ENCODE measurements at regions not wholly inside any gene's neighbourhood (a gene's known extent, or its start where the extent isn't known, plus 50 kb on each side); places are given as distances from the start of the nearest gene placed in this dataset.

DNA sequence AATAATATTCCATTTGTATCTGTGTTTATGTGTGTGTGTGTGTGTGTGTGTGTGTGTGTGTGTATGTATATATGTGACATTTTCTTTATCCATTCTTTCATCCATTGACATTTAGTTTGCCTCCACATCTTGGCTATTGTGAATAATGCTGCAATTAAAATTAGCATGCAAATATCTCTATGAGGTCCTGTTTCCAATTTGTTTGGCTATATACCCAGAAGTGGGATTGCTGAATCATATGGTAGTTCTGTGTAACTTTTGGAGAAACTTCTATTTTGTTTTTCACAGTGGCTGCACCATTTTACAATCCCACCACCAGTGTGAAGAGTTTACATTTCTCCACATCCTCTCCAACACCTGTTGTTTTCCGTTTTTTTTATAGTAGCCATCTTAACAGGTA is 53.1 kb downstream of the CH25H start:
- DNase-seq (ENCODE audit: low read depth) = no peak

GRCh38 chr10:89153116-89153515 is 54.0 kb downstream of the CH25H start:
- no peak for DNase-seq (ENCODE audit: low read depth)

DNA sequence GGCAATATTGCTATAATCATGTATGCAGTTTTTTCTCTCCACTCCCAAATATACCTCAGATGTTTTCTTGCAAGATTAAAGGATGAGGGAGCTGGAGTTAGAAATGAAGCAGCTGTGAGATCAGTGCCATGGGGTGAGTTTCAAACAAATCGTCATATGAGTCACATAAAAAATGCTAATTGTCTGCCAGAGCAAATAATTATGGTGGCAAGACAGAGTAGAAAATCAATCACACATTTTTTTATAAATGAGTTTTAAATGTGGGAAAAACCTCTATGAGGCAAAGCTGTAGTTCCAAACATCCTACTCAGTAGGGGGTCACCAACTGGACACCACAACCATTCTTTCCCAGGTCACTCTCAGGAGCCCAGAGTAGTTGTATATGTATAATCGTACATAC is 55.3 kb downstream of the CH25H start:
- DNase-seq (ENCODE audit: low read depth) = no peak

- DNase-seq (ENCODE audit: low read depth) = no peak
Observed at GRCh38 chr10:89148061-89148460, 59.1 kb downstream of the CH25H start.

DNA sequence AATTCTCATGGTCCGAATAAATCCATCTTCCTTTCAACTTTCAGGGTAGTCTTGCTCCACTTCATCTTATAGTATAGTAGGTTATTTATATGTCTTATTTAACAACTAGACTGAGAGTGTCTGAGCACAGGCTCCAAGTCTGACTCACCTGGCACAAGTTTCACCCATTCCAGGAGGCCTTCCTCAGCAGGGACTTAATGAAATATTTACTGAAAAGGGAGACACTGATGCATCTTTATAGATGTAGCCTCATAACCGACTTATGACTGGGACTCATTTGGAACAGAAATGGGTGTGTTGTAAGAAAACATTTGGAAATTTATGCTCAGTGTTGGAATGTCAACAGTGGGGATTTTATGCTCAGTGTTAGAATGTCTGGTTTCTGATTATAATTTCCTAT is 59.9 kb downstream of the CH25H start:
- DNase-seq (ENCODE audit: low read depth) = peak; percentile 48

- DNase-seq (ENCODE audit: low read depth) = no peak
Observed at GRCh38 chr10:89144836-89145235, 62.3 kb downstream of the CH25H start.

DNA sequence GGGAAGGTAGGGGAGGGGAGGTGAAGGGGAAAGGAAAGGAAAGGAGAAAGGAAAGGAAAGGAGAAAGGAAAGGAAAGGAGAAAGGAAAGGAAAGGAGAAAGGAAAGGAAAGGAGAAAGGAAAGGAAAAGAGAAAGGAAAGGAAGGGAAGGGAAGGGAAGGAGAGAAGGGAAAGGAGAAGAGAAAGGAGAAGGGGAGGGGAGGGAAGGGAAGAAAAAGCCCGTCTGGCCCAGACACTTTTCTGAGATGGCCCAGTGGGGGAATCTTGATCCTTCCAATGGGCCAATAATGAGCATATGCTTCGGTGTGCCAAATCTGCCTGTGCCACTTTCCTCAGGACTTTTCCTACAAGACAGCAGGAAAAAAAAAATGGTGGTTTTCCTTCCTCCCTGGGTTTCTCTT is 64.5 kb downstream of the CH25H start:
- no peak for DNase-seq (ENCODE audit: low read depth)

- no peak for DNase-seq (ENCODE audit: low read depth)
Observed at GRCh38 chr10:89138755-89139490, 68.2 kb downstream of the CH25H start.

- DNase-seq (ENCODE audit: low read depth) = no peak
Observed at GRCh38 chr10:89134963-89135362, 72.2 kb downstream of the CH25H start.

DNA sequence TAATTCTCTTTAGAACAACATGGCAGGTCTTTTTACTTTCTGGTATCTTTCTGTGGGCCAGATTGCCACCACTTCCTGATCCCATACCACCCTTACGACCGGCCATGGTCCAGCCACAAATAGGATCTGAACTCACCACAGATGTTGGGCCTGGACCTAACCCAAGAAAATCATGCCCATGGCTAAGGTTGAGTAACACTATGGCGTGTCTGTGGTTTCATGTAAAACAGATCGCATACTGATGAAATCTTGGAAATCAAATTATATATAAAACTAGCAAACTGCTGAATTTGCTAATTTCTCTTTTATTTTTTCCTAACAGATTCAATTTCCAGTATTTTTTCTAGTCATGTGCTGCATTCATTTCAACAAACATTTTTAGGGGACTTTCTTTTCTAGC is 77.2 kb downstream of the CH25H start:
- peak; percentile 89 for DNase-seq (ENCODE audit: low read depth)

DNA sequence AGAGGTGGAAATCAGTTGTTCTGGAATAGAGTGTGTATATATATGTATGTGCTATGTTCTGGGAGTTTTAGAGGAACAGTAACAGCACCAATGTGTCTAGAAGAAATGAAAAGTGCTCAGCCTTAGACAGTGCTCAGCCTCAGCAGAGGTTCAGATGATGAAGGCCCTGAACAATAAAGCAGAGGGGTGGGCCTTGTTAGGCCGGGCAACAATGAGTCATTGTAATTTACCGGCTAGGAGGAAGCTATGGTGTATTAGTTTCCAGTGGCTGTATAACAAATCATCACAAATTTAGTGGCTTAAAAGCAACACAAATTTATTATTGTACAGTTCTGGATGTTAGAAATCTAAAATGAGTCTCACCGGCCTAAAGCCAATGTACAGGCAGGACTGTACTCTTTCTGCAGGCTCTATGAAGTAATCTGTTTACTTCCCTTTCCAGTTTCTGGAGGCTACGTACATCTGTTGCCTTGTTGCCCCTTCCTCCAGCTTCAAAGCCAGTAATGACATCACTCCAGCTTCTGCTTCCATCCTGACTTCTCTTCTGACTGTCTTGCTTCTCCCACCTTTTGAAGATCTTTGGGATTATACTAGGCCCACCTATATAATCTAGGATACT is 84.6 kb downstream of the CH25H start:
- DNase-seq (ENCODE audit: low read depth) = no peak

- DNase-seq (ENCODE audit: low read depth) = no peak
Observed at GRCh38 chr10:89121764-89122020, 85.4 kb downstream of the CH25H start.

DNA sequence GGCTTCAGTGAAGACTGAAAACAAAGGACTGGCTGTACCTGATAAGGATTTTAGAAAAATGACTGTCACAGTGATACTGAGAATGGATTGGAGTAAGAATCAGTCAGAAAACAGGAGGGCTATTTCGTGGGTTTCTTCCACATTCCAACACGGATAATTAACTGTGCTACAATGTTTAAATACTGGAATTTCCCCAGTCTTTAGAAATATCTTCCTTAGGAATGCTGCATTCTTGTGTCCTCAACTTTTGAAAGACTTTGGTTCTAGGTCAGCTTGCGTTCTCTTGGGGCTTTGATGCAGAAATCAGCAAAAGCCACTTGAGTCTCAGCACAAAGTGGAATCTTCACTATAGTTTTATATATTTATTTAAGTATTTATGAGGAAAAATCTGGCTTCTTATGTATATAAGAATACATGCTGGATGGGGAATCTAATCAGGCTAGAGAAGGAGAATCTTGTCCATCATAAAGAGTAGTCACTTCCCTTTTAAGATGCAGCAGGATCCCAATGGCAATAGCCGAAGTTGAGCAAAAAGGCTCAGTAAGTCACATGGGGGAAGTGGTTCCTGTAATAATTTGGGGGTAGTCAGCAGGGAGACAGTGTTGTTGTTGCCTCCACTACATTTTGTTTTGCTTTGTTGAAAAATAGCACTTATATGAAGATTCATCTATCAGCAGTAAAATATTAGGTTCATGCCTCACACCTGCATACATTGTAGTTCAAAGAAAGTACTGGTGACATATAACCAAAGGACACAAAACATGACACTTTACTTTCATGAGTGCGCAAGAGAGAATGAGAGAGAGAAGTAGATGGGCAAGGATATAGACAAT is 86.0 kb downstream of the CH25H start:
- no peak for DNase-seq (ENCODE audit: low read depth)

- no peak for DNase-seq (ENCODE audit: low read depth)
Observed at GRCh38 chr10:89119651-89120050, 87.5 kb downstream of the CH25H start.

GRCh38 chr10:89118091-89118490 is 89.0 kb downstream of the CH25H start:
- DNase-seq (ENCODE audit: low read depth) = no peak

DNA sequence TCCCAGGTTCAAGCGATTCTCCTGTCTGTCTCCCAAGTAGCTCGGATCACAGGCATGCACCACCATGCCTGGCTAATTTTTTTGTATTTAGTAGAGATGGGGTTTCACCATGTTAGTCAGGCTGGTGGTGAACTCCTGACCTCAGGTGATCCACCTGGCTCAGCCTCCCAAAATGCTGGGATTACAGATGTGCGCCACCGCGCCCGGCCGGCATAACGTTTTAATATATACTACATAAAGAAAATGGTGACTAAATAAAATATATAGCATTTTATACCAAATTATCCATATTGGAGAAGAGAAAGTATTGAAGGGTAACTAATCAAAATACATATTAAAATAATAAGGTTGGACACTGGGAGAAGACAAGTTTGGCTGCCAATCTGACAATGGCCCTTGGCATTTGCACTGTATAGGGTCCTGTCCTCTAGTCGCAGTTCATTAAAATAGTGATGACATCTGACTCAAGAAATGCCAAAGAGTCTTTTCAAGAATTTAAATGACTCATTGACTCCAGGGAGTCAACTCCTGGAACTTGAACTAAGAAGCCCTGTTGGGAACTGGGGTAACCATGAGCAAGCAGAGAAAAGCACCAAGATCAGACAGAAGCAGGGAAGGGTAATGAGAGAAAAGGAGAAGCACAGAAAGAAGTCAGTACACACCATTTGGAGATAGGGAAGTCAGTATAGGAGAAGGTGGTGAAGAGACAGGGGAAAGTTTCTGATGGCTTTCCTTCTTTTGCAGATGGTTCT is 91.1 kb downstream of the CH25H start:
- peak; percentile 23 for DNase-seq (ENCODE audit: low read depth)

- no peak for DNase-seq (ENCODE audit: low read depth)
Observed at GRCh38 chr10:89114846-89115625, 92.1 kb downstream of the CH25H start.

GRCh38 chr10:89102735-89103134 is 104.4 kb downstream of the CH25H start:
- DNase-seq (ENCODE audit: low read depth) = no peak

DNA sequence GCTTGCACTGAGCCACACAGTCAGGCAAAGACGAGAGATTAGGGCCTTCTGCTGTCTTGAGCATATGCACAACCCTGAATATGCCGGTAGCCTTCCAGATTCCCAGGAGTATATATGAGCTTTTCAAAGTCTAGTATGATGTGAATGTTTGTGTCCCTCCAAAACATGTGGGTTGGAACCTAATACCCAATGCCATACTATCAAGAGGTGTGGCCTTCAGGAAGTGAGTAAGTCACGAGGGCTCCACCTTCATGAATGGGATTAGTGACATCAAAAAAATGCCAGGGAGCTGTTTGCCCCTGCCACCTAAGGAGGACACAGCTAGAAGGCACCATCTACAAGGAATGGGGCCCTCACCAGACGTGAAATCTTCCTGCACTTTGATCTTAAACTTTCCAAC is 105.2 kb downstream of the CH25H start:
- DNase-seq (ENCODE audit: low read depth) = no peak

DNA sequence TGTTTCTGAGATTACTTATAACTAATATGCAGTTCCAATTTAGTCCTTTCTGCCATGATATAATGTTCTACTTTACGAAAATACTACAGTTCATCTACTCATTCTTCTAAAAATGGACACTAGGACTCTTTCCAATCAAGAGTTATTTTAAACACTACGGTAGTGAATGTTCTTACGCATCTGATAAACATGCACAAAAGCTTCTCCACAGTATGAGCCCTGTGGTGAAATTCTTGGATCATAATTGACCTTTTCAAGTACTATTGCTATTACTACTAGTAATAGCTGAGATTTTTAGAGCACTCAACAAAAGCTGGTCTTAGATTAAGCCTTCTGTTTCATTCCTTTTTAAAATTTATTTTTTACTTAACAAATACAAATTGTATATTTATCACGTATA is 106.4 kb downstream of the CH25H start:
- DNase-seq (ENCODE audit: low read depth) = peak; percentile 17

DNA sequence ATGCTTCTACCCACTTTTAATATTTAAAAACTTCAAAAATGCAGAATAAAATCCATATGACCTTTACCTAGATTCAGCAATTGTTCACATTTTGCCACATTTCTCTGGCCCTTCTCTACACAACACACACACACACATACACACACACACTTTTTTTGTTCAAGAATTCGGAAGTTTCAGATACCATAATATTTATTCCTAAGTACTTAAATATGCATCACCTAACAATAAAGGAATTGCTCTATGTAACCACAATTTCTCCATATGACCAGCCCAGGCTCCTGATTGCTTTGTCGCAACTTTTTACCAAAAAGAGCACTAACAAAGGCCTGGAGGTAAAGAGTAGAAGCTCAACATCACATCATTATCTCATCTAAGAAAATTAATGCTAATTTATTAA is 106.6 kb downstream of the FAS start:
- no peak for DNase-seq (ENCODE audit: low read depth)

All from fibroblast of the conjunctiva (primary cell).